Fibroblast of the aortic adventitia (primary cell): ENCODE measurements at regions not wholly inside any gene's neighbourhood (a gene's known extent, or its start where the extent isn't known, plus 50 kb on each side); places are given as distances from the start of the nearest gene placed in this dataset.
"Not testable (repeated sequence)": the region's sequence is repeated elsewhere in the genome, so short reads cannot be mapped to it uniquely, and the experiment has no call there.

Source experiments
- DNase-seq: peaks from one replicate; pipeline ENCODE4 v3.0.0-alpha.2; 2010; ENCODE audit warnings: low read depth
- H3K4me3 ChIP-seq: 2 replicates; pipeline ENCODE4 v1.5.1; 2011; ENCODE audit warnings: low read depth, mild to moderate bottlenecking, control low read depth, low read length, moderate library complexity
- CTCF ChIP-seq: IDR thresholded peaks from 2 replicates; pipeline ENCODE4 v1.5.1; 2011; ENCODE audit warnings: mild to moderate bottlenecking, low read length, control low read depth, inconsistent platforms; ENCODE audit not compliant: insufficient read depth

DNA sequence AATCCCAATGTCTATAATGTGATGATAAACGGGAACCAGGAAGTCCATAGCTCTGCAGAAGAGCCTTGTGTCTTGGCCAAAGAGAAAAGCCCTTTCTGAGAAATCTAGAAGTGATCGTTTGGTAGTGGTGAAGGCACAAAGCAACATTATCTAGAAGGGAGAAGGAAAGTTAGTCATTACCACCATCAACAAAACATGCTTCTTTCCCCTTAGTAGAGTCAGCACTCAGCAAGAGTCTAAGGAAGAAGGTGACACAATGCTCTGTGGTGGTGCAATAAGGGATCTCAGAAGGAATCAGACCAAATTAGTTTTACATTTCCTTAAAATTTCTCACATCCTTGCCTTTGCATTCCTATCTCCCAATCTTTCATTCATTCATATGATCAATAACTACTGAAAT is 134.4 kb upstream of the PRDX6 start:
- H3K4me3 ChIP-seq, result no peak overlapping the region
- DNase-seq, result peak; percentile 59
- TF ChIP-seq CTCF, result no peak

DNA sequence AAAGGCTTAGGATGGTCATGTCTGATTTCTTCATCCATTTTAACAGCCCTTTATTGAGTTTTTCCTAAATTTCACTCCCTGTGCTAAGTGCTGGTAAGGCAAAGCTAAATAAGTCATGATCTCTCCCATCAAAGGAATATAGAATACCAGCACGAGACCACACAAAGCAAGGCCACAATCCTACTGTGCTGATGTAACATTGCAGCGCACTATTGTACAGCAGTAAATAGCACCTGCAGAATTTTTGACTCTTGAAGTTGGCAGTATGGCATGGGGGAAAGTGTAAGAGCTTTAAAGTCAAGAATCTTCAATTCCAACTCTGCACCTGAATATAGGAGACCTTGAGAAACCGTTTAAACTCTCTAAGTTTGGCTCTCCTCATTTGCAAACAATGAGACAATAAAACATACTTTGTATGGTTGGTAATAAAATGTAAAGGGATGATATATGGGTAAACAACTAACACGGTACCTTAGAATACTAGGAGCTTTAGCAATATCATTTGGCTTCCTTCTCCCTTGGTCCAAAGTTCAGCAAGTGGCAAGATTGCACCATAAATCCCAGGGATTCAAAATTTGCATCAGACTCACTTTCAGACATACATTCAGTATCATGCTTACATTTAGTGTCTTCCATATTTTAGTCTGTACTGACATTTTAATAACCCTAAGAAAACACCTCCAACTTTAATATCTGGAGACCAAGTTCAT is 132.9 kb upstream of the PRDX6 start:
- no peak overlapping the region for H3K4me3 ChIP-seq
- no peak for TF ChIP-seq CTCF
- DNase-seq, result no peak

DNA sequence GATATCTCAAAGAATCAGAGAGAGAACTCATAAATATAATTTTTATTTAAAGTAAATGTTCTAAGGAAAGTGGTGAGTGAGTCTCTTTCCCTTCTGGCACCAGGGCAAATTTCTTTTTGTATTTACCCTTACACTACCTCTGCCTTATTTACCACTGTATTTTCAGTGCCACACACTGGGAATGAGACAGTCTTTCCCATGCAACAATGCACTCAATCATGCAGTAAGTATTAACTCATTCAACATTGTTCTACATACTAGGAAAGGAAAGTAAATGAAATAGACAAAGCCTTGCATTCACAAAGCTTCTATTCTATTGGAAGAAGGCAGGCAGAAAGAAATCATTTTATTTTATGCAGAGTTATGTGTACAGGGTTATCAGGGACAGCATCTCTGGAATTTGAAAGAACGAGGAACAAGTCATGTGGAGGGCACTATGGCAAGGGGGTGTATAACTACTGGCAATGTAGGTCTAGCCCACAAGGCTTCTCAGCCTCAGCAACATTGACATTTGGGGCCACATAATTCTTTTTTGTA is 129.8 kb upstream of the PRDX6 start:
- TF ChIP-seq CTCF, result no peak
- DNase-seq, result no peak
- H3K4me3 ChIP-seq, result no peak overlapping the region

DNA sequence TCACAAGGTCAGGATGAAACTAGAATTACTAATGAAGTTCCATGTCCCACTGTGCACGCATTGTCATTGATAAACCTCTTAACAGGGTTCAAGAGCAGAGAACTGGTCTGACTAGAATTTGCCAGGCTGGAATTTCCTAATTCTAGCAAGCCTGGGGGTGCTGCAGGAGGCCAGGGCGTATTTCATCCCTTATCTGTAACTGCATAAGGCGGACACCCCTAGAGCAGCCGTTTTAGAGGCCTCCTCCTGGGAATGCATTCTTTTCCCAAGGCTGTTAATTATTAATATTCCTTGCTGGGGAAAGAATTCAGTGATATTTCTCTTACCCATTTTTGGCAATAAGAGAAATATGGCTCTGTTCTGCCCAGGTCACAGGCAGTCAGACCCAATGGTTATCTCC is 124.5 kb upstream of the PRDX6 start:
- not testable (repeated sequence) for H3K4me3 ChIP-seq, DNase-seq

DNA sequence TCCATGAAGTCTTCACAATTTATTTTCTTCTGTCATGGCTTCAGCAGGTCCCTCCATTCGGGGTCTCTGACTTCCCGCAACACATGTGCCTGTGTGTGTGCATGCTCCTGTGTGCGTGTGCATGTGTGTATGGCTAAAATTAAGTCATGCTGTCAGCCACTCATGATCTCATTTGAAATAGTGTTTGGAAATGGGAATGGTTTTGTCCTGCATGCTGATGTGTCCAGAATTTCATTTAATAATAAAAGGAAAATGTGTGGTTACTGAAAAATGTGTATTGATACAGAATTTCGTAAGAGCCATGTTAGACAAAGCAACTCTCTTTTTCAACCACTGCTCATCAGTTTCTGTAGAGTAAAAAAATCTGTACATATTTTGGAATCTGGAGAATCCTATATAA is 123.8 kb upstream of the PRDX6 start:
- no peak for DNase-seq
- H3K4me3 ChIP-seq, result no peak overlapping the region
- no peak for TF ChIP-seq CTCF

- no peak for TF ChIP-seq CTCF
- no peak for DNase-seq
- no peak overlapping the region for H3K4me3 ChIP-seq
These were observed 122.2 kb upstream of the PRDX6 start for GRCh38 chr1:173354937-173355280.

- no peak for DNase-seq
- TF ChIP-seq CTCF, result no peak
- no peak overlapping the region for H3K4me3 ChIP-seq
These were observed 121.7 kb upstream of the PRDX6 start for GRCh38 chr1:173355281-173356031.
